GM19238 (cell line): ENCODE measurements at regions not wholly inside any gene's neighbourhood (a gene's known extent, or its start where the extent isn't known, plus 50 kb on each side); places are given as distances from the start of the nearest gene placed in this dataset.

Source experiments
- DNase-seq: peaks from one replicate; pipeline ENCODE4 v3.0.0; 2011; ENCODE audit warnings: low spot score; ENCODE audit not compliant: insufficient read length

GRCh38 chr20:22791396-22791795 is 207.0 kb upstream of the FOXA2 start:
- DNase-seq: no peak

DNA sequence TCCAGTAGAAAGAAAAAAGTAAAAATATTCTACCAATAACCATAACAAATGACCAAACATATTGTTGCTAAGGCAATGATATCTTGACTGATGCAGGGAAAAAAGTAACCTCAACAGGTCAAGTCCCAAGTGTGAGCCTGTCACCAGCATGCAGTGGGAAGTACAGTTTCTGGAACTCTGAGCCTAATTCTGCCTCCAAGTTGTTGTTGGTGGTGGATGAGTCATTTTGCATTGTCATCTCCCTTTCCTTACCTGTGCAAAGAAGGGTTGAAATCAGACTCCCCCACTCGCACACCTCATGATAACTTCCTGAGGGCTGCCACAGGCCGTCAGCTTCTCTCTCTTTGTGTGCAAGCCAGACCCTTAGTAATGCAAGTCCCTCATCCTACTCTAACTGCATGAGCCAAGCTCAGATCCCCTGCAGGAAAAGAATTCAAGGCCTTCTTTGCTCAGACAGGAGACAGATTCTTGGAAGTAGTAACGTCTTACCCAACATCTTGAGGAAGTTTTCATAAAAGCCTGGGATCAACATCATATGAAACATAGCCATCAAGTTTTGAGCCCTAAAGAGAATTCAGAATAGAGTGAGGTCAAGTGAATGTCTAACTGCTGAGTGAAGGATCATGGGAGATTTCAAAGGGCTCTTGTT is 207.6 kb upstream of the FOXA2 start:
- no peak for DNase-seq

DNA sequence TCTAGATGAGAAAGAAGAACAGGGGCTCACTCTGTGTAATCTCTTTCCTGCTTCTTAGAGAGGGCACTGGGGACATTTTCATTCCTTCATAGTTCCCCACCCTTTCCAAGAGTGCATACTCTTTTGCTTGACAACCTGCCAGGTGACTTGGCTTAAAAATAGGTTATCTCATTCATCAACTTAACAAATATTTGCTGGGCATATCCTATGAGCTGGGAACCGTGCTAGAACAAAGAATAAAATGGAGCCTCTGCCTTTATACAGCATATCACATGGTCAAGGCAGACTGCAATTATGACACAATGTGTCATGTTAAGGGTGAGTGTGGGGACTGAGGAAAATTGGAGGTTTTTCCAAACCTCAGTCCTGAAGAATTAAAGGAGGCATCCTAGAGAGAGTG is 209.8 kb upstream of the FOXA2 start:
- no peak for DNase-seq

- DNase-seq: no peak
Measured at GRCh38 chr20:22795433-22795832, 211.1 kb upstream of the FOXA2 start.

- DNase-seq: no peak
Measured at GRCh38 chr20:22795871-22796270, 211.5 kb upstream of the FOXA2 start.

GRCh38 chr20:22796469-22797077 is 212.2 kb upstream of the FOXA2 start:
- no peak for DNase-seq

GRCh38 chr20:22797103-22797502 is 212.7 kb upstream of the FOXA2 start:
- DNase-seq: no peak

GRCh38 chr20:22799687-22800086 is 215.3 kb upstream of the FOXA2 start:
- DNase-seq: no peak

GRCh38 chr20:22800129-22800528 is 215.8 kb upstream of the FOXA2 start:
- no peak for DNase-seq

- DNase-seq: no peak
Measured at GRCh38 chr20:22801528-22801927, 217.2 kb upstream of the FOXA2 start.

DNA sequence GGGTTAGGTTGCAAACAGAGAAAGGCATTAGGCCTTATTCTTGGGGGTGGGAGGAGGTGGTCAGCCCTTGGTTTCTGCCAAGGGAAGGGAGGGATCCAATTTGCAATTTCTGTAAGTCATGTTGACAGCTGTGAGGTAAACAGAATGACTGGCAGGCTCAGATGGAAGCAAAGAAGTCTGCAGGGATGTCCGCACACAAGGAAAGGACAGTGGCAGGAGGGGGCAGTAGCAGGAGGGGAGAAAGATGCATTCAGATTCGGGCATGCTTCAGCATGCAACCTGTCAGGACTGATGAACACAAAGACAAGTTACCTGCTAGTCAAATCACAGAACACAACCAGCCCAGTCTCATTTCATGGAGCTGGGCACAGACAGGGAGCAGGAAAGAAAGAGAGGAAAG is 217.9 kb upstream of the FOXA2 start:
- no peak for DNase-seq

DNA sequence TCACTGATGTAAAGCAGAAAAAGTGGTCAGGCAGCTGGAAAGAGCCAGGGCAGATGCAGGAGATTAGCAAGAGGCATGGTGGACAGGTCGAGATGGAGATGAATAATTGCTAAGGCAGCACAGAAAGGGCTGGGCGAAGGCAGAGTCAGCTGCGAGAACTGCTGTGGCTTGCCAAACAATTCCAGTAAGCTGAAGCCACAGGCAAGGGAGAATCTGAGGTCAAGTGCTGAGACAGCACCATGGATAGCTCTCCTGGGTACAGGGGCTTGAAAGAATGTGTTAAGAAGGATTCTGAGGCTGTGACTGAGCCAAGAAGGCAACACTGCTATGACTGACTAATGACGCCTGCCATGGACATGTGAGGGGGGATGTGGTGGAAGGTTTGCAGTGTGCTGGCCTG is 220.8 kb upstream of the FOXA2 start:
- no peak for DNase-seq

DNA sequence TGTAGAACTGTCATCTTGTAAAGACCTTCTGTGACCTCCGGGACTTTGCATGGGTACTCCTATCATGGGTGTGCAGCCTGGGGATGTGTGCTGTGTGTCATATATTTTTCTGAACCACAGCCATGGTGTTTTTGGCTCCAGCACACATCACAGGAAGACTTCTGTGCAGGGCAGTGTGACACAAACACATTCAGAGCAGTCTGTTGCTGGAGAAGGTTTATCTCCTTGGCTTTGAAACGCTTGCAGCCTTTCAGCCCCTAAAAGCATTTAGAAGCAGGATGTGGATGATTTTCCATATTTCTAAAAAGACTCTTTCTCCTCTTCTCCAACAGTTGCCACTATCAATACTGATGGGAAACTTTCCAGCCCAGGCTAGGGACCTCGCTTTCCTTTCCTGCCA is 221.6 kb upstream of the FOXA2 start:
- no peak for DNase-seq

DNA sequence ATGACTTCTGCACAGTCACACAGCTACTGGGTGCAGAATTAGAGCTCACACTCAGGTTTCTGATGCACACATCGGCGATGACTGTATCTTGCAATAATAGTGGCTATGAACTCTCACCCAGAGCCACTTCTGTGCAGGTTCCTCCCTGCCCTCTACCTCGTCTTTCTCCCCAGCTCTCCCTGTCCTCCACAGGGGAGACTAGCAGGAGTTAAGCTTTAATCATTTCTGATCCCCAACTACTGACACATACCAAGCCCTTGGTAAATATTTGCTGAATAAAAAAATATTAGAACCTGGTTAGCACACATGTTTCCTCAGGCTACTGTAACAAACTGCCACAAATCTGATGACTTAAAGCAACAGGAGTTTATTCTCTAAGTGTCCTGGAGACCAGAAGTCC is 222.7 kb upstream of the FOXA2 start:
- DNase-seq: no peak

- DNase-seq: no peak
Measured at GRCh38 chr20:22807646-22808244, 223.4 kb upstream of the FOXA2 start.

DNA sequence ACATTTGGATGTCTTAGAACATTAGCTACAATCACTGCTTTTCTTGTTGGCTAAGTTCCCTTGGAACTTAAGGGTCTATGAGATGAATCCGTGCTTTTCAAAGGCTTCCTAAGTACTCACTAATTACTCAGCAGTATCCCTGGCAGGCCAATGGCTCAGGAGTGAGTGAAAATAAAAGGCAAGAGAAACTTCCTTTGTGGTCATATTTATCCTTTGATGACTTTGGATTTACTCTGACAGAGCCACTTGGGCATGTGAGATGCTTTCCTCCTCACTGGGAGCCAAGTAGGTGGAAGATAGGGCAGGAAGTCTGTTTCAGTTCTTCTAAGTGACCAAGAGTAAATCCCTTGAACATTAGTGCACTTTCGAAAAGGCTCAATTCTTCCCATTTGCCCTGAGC is 224.3 kb upstream of the FOXA2 start:
- DNase-seq: no peak

DNA sequence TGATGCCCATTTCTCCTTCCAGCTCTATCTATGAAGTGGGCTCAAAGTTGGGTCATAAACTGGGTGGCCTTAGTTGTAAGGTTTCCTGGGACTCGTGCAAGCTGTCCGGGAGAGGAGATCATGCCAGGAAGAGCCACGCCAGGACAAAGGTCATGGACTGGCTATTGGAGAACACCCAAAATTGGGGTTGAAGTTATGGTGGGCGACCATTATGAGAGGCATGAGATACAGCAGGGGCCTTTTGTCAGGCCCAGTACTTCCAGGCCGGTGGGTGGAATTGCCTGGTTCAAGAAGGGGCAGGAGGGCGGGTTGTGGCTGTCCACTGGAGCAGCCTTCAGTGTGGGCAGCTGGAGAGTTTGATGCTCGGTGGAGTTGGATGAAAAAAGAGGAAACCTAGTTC is 225.1 kb upstream of the SSTR4 start:
- DNase-seq: no peak

- no peak for DNase-seq
Measured at GRCh38 chr20:22810626-22811569, 224.2 kb upstream of the SSTR4 start.

GRCh38 chr20:22814471-22815205 is 220.5 kb upstream of the SSTR4 start:
- no peak for DNase-seq

- no peak for DNase-seq
Measured at GRCh38 chr20:22815206-22815551, 219.9 kb upstream of the SSTR4 start.

DNA sequence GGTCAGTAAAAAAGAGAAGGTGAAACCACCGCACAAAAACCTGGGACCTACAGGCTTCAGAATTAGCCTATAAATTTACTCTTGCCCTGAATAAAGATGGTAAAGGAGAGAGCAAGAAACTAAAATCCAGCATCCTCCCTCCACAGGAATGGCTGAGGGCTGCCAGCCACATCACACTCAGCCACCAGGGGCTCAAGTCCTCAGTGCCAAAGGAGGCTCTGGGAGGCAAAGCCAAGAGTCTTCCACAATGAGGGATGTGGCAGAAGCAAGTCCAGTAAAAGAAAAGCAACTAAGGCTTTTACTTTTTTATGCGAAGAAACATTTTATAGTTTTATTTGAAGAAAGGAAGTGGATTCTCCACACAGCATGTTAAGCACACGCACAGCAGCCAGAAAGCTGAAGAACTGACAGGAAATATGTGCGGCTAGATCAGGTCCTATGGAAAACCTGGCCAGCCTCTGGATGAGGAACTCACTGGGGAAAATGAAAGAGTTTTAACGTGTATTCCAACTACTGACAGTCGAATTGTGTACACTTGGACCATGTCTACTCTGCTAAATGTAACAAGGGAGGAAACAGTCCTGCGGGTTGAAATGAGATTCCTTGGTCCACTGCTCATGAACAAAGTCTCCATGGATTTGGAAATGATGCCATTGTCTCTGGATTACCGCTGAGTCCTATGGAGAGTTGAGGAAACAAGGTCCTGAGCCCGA is 219.4 kb upstream of the SSTR4 start:
- DNase-seq: no peak
